NCI-H2196 (cell line): ENCODE measurements at regions not wholly inside any gene's neighbourhood (a gene's known extent, or its start where the extent isn't known, plus 50 kb on each side); places are given as distances from the start of the nearest gene placed in this dataset.
"Not testable (repeated sequence)": the region's sequence is repeated elsewhere in the genome, so short reads cannot be mapped to it uniquely, and the experiment has no call there.

Experiments
- DNase-seq: peaks from one replicate; lab custom pipeline; 2025; ENCODE audit not compliant: unreplicated experiment; lab: John Stamatoyannopoulos, UW

DNA sequence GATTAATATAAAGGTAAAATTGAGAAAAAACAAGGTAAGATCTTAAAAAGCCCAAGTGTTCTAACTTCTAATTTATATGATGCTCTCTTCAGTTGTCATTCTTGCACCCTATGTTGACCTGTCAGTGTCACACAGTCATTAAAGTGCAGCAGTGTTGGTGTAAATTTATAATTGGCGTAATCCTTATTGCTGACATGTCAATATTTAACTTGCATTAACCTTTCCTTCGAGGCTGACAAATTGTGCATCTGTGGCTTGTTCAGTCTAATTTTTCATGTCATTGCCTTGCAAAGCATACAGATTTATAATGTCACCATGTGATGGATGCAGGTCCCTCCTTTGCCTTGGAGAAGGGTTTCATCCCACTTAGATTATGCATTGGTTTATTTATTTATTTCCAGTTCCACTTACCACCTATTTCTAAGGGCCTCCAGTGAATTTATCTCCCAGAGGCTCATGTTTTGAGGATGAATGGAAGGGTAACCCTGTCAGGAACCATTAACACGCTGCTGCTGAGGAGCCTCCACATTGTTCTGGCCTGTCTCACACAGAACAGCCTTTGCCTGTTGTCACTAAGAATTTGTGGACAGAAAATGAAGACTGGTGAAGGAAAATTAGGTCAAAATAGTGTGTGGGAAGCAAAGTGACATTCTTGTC lies 1098.5 kb upstream of the LCORL start:
- DNase-seq = no peak

- no peak for DNase-seq
These were observed 1095.5 kb upstream of the LCORL start for GRCh38 chr4:19117022-19117421.

DNA sequence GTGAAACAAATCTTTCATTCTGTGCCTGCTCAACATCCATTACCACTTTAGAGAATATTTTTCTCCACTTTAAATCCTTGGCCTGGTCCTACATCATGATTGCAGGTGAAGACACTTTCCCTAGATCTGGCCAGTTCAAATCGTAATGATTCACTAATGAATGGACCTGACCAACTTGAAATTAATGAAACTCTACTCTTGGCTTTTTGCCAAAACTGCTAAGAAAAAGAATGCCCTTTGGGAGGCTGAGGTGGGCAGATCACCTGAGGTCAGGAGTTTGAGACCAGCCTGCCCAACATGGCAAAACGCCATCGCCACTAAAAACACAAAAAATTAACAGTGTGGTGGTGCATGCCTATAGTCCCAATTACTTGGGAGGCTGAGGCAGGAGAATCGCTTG lies 1082.6 kb upstream of the LCORL start:
- DNase-seq = no peak

DNA sequence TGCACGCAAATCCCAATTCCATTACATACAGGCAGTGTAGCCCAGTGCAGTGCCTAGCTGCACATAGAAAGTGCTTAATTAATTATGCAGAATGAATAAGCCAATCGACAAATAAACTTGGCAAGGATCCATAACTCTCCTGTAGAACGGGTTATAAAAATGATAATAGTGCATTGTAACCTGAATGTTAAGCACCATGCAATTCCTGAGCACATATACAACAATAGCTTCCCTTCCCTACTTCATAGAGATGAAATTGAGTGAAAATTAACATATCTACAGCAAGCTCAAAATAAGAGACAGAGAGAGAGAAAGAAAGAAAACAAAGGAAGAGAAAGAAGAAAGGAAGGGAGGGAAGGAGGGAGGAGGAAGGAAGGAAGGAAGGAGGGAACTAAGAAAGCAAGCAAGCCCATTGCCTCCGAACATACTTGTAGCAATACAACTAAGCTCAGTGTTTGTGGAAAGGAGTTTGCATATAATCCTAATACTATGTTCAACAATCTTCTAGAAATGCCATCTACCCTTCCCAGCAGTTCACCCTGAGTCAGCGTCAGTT lies 1074.0 kb upstream of the LCORL start:
- DNase-seq = no peak

DNA sequence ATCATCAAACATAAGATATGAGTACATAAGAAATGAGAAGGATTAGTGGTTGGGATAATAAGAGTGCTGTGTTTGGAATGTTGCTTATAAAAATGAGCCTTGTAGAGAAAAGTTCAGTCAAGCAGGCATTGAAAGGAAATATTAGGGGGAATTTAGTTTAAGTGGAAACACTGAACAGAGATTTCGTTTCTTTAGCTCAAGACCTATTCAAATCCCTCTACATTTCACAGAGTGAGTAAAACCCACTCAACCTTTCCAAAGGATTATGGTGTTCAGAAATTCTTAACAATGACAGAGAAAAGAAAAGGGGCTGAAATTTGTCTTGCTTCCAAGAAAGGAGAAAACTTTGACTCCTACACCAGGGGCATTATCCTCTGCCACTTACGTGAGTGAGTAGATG lies 1072.4 kb upstream of the LCORL start:
- DNase-seq = no peak

- no peak for DNase-seq
These were observed 1071.2 kb upstream of the LCORL start for GRCh38 chr4:19092797-19093196.

DNA sequence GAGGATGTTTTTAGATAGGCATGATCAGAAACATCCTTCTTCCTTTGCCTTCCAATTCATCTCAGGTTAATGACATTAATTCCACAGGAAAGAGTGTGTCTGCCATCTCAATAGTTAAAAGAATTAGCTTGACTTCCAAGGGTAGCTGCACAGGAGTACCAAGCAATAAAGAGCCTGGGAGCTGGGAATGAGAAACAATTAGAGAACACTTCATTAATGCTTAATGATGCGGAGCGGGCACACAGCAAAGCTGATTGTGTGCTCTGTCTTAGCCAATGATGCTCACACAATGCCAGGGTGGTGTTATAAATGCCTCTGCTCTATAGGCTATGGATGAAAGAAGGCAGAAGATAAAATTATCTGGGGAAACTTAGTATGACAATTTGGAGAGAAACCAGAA lies 1052.5 kb upstream of the LCORL start:
- no peak for DNase-seq

- DNase-seq = no peak
These were observed 1042.1 kb upstream of the LCORL start for GRCh38 chr4:19063662-19064061.

GRCh38 chr4:19054916-19055315 lies 1033.4 kb upstream of the LCORL start:
- DNase-seq = no peak

DNA sequence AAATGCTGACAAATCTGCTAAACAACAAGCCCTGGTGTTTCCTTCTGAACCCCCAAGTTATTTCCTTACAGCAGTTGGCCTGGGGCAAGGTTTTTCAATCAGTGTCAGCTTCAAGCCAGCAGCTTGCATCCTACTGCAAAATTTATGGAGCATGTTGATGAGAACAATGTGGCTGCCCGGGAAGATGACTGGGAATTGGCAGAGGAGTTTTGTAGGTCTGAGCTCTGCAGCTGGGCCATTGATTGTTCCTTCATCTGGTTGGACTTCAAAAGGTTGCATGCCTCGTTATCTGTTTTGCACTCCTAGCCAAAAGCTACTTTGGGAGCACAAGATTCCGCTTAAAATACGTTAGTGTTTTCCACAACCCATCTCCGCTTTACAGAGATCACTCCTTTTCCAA lies 1030.3 kb upstream of the LCORL start:
- no peak for DNase-seq

DNA sequence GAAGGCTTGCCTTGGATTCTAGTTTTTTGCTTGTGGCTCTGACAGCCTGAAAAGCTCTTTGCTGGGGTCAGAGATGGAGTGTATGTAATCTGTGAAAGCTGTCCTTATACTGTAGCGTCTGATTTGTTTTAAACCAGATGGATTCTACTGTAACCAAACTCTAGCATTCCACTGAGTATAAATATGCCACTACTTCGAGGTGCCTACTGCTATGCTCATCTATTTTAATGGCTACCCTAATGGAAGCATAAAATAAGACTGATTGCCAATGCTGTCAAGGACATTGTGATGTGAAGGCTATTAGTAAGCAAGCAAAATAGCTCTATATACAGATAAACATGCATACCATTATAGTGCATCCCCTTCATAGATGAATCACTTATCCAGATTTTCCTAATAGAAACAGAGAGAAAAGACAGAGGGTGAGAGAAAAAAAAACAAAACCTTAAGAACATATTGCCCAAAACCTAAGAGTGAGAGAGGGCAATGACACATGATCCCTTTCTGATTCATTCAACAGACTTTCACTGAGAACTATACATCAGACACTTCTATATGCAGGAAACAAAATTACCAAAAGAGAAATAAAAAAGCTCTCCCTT lies 1025.8 kb upstream of the LCORL start:
- no peak for DNase-seq

DNA sequence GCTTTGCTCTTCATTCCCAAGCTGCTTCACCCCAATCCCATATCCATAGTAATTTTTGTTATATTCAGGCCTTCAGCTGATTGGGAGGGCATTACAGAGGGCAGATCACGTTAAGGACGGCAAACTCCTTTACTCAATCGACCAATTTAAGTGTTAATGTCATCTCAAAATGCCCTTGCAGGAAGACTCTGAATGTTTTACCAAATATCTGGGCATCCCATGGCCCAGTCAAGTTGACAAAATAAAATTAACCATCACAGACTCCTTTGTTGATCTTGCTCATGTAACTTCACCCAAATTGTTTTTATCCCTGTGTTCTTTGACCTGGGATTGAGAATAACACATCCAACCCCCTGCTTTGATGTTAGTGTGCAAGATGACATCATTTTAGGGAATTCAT lies 1018.3 kb upstream of the LCORL start:
- DNase-seq = no peak

GRCh38 chr4:19038231-19038630 lies 1016.7 kb upstream of the LCORL start:
- DNase-seq = no peak

DNA sequence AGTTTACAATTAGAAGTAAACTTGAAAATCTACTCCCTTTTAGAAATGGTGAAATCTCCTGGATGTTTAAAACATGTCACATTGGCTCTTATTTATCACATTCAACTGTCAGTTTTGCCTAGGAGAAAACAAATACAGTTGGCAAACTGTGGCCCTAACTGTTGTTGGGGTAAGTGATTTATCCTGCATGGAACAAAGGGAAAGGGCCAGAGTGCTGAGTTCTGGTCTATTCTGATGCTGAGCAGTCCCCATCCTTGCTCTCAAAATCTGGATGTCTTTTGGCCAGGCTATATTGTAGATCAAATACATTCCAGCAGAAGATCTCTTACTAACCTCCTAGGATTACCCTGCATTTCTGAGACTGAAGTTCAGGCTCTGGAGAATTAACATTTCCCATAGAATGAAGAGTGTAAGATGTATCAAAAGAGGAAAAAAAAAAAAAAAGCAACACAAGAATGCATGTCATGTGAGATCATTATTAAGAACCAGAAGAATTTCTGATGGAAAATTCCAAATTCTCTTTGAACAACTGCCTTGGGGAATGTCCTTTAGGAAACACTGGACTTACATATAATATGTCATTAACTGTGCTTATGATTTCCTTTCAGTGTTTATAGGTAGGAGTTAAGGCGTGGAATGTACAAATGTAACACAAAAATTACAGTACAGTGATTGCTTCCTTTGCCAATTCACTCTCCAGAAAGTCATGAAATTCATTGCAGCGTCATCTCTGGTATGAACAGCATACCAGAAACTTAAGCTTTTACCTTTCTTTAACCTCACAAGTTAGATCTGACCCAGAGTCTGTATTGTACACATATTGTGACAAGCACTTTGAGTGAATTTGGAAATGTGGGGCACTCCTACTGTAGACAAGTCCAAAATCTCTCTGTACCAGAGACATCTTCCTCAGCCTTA lies 1012.5 kb upstream of the LCORL start:
- DNase-seq = no peak

GRCh38 chr4:19030536-19030935 lies 1009.0 kb upstream of the LCORL start:
- no peak for DNase-seq

DNA sequence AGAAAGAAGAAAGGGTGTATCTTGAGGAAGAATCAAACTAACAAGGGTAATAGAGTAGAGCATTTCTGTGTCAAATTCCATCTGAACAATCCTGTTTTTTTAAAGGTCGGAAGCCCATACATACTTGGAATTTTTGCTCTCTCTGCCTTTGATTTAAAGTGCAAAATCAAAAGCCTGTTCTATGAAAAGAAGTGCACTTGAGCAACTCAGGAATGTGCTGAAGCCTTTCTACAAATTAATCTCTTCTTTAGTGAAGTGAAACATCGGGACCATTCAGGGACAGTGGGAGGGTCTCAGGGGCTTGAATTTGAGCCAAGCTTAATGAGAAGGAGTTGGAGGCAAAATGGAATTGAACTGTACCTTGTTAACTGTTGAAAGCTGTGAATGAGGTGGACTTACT lies 1008.5 kb upstream of the LCORL start:
- DNase-seq = no peak

- no peak for DNase-seq
These were observed 1004.7 kb upstream of the LCORL start for GRCh38 chr4:19026281-19026680.

GRCh38 chr4:19025031-19025430 lies 1003.5 kb upstream of the LCORL start:
- no peak for DNase-seq

DNA sequence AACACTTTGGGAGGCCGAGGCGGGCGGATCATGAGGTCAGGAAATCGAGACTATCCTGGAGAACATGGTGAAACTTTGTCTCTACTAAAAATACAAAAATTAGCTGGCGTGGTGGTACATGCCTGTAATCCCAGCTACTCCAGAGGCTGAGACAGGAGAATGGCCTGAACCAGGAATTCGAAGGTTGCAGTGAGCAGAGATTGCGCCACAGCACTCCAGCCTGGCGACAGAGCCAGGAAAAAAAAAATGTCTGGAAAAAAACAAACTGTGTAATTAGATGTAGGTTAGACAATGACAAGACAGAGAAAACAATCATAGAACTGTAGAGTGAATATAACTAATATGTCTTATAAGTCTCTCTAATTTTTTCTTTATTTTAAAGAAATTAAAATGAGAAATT lies 1002.5 kb upstream of the LCORL start:
- DNase-seq = no peak

GRCh38 chr4:19021617-19022016 lies 1000.1 kb upstream of the LCORL start:
- no peak for DNase-seq

DNA sequence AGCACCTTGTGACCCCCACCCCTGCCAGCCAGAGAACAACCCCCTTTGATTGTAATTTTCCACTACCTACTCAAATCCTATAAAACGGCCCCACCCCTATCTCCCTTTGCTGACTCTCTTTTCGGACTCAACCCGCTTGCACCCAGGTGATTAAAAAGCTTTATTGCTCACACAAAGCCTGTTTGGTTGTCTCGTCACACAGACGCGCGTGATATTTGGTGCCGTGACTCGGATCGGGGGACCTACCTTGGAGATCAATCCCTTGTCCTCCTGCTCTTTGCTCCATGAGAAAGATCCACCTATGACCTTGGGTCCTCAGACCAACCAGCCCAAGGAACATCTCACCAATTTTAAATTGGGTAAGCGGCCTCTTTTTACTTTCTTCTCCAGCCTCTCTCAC lies 995.0 kb upstream of the LCORL start:
- DNase-seq = not testable (repeated sequence)

- DNase-seq = no peak
These were observed 993.0 kb upstream of the LCORL start for GRCh38 chr4:19014594-19014993.
